HL-60 (cell line): ENCODE measurements at regions not wholly inside any gene's neighbourhood (a gene's known extent, or its start where the extent isn't known, plus 50 kb on each side); places are given as distances from the start of the nearest gene placed in this dataset.

ENCODE experiments used
- TF ChIP-seq, protein P1 (sequence below): IDR thresholded peaks from one replicate; pipeline ENCODE4 v1.5.1; 2011; ENCODE audit warnings: low read length, control low read depth, inconsistent platforms; ENCODE audit not compliant: insufficient read depth
- TF ChIP-seq, protein P2 (sequence below): IDR thresholded peaks from 2 replicates; pipeline ENCODE4 v1.6.1; 2012; ENCODE audit warnings: low read depth; ENCODE audit not compliant: insufficient replicate concordance

DNA sequence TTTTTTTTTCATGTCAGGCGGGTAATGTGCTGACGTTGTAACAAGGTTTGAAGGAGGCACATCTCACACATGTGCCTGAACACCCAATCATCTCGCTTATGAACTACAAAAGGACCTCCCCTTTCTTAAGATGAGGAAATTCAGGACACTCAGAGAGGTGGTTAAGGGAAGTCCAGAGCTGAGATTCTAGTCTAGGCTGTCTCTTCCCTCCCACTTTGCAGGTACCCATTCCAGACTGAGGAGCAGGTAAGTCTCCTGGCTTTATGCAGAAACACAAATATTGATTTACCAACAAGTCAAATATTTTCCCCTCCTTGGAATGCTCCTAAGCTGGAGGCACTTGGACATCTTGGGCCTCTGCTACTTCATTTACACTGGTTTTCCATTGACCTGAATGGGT is 122.9 kb upstream of the CADM1 start:
- TF ChIP-seq, protein P1, sequence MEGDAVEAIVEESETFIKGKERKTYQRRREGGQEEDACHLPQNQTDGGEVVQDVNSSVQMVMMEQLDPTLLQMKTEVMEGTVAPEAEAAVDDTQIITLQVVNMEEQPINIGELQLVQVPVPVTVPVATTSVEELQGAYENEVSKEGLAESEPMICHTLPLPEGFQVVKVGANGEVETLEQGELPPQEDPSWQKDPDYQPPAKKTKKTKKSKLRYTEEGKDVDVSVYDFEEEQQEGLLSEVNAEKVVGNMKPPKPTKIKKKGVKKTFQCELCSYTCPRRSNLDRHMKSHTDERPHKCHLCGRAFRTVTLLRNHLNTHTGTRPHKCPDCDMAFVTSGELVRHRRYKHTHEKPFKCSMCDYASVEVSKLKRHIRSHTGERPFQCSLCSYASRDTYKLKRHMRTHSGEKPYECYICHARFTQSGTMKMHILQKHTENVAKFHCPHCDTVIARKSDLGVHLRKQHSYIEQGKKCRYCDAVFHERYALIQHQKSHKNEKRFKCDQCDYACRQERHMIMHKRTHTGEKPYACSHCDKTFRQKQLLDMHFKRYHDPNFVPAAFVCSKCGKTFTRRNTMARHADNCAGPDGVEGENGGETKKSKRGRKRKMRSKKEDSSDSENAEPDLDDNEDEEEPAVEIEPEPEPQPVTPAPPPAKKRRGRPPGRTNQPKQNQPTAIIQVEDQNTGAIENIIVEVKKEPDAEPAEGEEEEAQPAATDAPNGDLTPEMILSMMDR, result no peak
- TF ChIP-seq, protein P2, sequence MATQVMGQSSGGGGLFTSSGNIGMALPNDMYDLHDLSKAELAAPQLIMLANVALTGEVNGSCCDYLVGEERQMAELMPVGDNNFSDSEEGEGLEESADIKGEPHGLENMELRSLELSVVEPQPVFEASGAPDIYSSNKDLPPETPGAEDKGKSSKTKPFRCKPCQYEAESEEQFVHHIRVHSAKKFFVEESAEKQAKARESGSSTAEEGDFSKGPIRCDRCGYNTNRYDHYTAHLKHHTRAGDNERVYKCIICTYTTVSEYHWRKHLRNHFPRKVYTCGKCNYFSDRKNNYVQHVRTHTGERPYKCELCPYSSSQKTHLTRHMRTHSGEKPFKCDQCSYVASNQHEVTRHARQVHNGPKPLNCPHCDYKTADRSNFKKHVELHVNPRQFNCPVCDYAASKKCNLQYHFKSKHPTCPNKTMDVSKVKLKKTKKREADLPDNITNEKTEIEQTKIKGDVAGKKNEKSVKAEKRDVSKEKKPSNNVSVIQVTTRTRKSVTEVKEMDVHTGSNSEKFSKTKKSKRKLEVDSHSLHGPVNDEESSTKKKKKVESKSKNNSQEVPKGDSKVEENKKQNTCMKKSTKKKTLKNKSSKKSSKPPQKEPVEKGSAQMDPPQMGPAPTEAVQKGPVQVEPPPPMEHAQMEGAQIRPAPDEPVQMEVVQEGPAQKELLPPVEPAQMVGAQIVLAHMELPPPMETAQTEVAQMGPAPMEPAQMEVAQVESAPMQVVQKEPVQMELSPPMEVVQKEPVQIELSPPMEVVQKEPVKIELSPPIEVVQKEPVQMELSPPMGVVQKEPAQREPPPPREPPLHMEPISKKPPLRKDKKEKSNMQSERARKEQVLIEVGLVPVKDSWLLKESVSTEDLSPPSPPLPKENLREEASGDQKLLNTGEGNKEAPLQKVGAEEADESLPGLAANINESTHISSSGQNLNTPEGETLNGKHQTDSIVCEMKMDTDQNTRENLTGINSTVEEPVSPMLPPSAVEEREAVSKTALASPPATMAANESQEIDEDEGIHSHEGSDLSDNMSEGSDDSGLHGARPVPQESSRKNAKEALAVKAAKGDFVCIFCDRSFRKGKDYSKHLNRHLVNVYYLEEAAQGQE, result no peak
